HepG2 (cell line): ENCODE measurements at regions not wholly inside any gene's neighbourhood (a gene's known extent, or its start where the extent isn't known, plus 50 kb on each side); places are given as distances from the start of the nearest gene placed in this dataset.

Source experiments
- ATAC-seq: fragments of 200-7000 bp; cut with Tn5 transposase; 3 replicates; pipeline ENCODE4 v1.9.1; 2020; ENCODE audit warnings: mild to moderate bottlenecking, moderate library complexity
- BruUV-seq: library from RNA; stranded (reverse); fragments of 400-500 nt; replicated peaks from 2 replicates; lab custom pipeline; 2021; lab: Mats Ljungman, UMichigan
- CTCF ChIA-PET: fragments of 300-600 bp; formaldehyde crosslinking; extraction: SDS; loops from one replicate; lab custom pipeline; 2021; ENCODE audit warnings: low total read pairs, inconsistent platforms, low intra/inter-chr PET ratio; lab: Yijun Ruan, JAX
- POLR2A ChIA-PET: fragments of 350-600 bp; sonication (Branson Sonifier 250); formaldehyde crosslinking; loops from one replicate; lab custom pipeline; 2020; ENCODE audit warnings: antibody characterized with exemption, inconsistent platforms; lab: Yijun Ruan, JAX
- DNase-seq: peaks from one replicate; pipeline ENCODE4 v3.0.0-alpha.2; 2015; ENCODE audit warnings: low spot score
- FAIRE-seq: peaks from 3 replicates; lab custom pipeline; 2011; peaks lifted over from hg19 to GRCh38; lab: Jason Lieb, UNC
- H2AFZ ChIP-seq: one replicate; pipeline ENCODE4 v1.6.1; 2011; ENCODE audit warnings: low read length, inconsistent platforms
- H3K27ac ChIP-seq: fragments of 300-600 bp; 3 replicates; pipeline ENCODE4 v1.8.0; 2011; ENCODE audit warnings: mixed run types, mild to moderate bottlenecking, mixed read lengths, low read length, inconsistent platforms; ENCODE audit not compliant: insufficient read depth; ENCODE audit errors: extremely low read length
- H3K27me3 ChIP-seq, 2 experiments: fragments of 200-600 bp in 1 of 2; 2 replicates in 1 of 2; 3 replicates in 1 of 2; pipeline versions ENCODE4 v1.6.0 to v1.8.0; 2011; ENCODE audit warnings: low read length in 2 of 2, mild to moderate bottlenecking in 2 of 2, moderate library complexity in 2 of 2, inconsistent platforms in 1 of 2; ENCODE audit not compliant: insufficient read depth in 2 of 2, control insufficient read depth in 1 of 2
- H3K36me3 ChIP-seq, 2 experiments: fragments of 200-600 bp in 1 of 2; replicated peaks in 1 of 2; 2 replicates in 1 of 2; 3 replicates in 1 of 2; pipeline versions ENCODE4 v1.5.1 to v1.8.0; 2011; ENCODE audit warnings: low read length in 2 of 2, inconsistent platforms in 1 of 2; ENCODE audit not compliant: insufficient read depth in 2 of 2, control insufficient read depth in 1 of 2
- H3K4me1 ChIP-seq: 2 replicates; pipeline ENCODE4 v1.5.1; 2012; ENCODE audit warnings: low read length, inconsistent platforms; ENCODE audit not compliant: insufficient read depth
- H3K4me2 ChIP-seq: 2 replicates; pipeline ENCODE4 v1.6.0; 2011; ENCODE audit warnings: low read depth, low read length, inconsistent platforms
- H3K4me3 ChIP-seq, 3 experiments: fragments of 200-600 bp in 1 of 3; sonication (generic), shearing (Covaris generic) in 1 of 3; replicated peaks in 1 of 3; 2 replicates each; pipeline ENCODE4 v1.5.1; 2011 to 2016; ENCODE audit warnings: low read length in 3 of 3, inconsistent platforms in 2 of 3, low read depth in 2 of 3, mild to moderate bottlenecking in 2 of 3, control low read depth in 1 of 3, mixed read lengths in 1 of 3; ENCODE audit not compliant: insufficient read depth in 1 of 3
- H3K79me2 ChIP-seq: one replicate; pipeline ENCODE4 v1.6.1; 2011; ENCODE audit warnings: low read length, inconsistent platforms; ENCODE audit not compliant: insufficient read depth
- H3K9ac ChIP-seq: 2 replicates; pipeline ENCODE4 v1.6.0; 2011; ENCODE audit warnings: mild to moderate bottlenecking, low read depth, low read length, inconsistent platforms; ENCODE audit not compliant: insufficient read depth
- H3K9me3 ChIP-seq: 2 replicates; pipeline ENCODE4 v1.5.1; 2012; ENCODE audit warnings: mild to moderate bottlenecking, low read length
- H4K20me1 ChIP-seq: 2 replicates; pipeline ENCODE4 v1.6.0; 2011; ENCODE audit warnings: inconsistent platforms, mild to moderate bottlenecking, low read length, moderate library complexity; ENCODE audit not compliant: insufficient read depth
- CBFB ChIP-seq: sonication (generic); formaldehyde crosslinking; IDR thresholded peaks from 2 replicates; pipeline ENCODE4 v1.4.0; 2020; ENCODE audit warnings: missing genetic modification reagents
- CENPX ChIP-seq: sonication (generic); formaldehyde crosslinking; IDR thresholded peaks from 2 replicates; pipeline ENCODE4 v1.9.0; 2021; ENCODE audit warnings: mild to moderate bottlenecking, missing genetic modification reagents, moderate library complexity
- GATA4 ChIP-seq: sonication (generic); IDR thresholded peaks from 2 replicates; pipeline ENCODE4 v1.6.1; 2016; ENCODE audit warnings: antibody characterized with exemption, low read depth, borderline replicate concordance
- MED13 ChIP-seq: sonication (generic); formaldehyde crosslinking; IDR thresholded peaks from 2 replicates; pipeline ENCODE4 v1.5.0; 2020; ENCODE audit warnings: missing genetic modification reagents
- PAXIP1 ChIP-seq: sonication (generic); formaldehyde crosslinking; conservative IDR thresholded peaks from 2 replicates; pipeline ENCODE4 v1.4.0; 2020; ENCODE audit warnings: mild to moderate bottlenecking, missing genetic modification reagents, moderate library complexity
- RBFOX2 ChIP-seq: fragments of 200-400 bp; formaldehyde crosslinking; IDR thresholded peaks from 2 replicates; pipeline ENCODE4 v1.6.1; 2017; ENCODE audit warnings: low read depth, mild to moderate bottlenecking, low read length
- RBM39 ChIP-seq: fragments of 200-400 bp; formaldehyde crosslinking; IDR thresholded peaks from one replicate; pipeline ENCODE4 v1.6.1; 2018; ENCODE audit warnings: antibody characterized with exemption, mild to moderate bottlenecking, low read depth, low read length; ENCODE audit not compliant: poor library complexity, severe bottlenecking
- SATB2 ChIP-seq: sonication (generic); formaldehyde crosslinking; IDR thresholded peaks from 2 replicates; pipeline ENCODE4 v1.5.0; 2020; ENCODE audit warnings: missing genetic modification reagents
- ZFP1 ChIP-seq: IDR thresholded peaks from 2 replicates; pipeline ENCODE4 v1.6.1; 2016
- ZFX ChIP-seq: sonication (generic); formaldehyde crosslinking; IDR thresholded peaks from 2 replicates; pipeline ENCODE4 v1.4.0; 2020; ENCODE audit warnings: mild to moderate bottlenecking, low read depth, missing genetic modification reagents, moderate library complexity
- ZNF263 ChIP-seq: sonication (generic); formaldehyde crosslinking; IDR thresholded peaks from 2 replicates; pipeline ENCODE4 v1.4.0; 2020; ENCODE audit warnings: missing genetic modification reagents
- ZNF281 ChIP-seq: sonication (generic); formaldehyde crosslinking; IDR thresholded peaks from 2 replicates; pipeline ENCODE4 v1.4.0; 2020; ENCODE audit warnings: missing genetic modification reagents, borderline replicate concordance
- ZNF3 ChIP-seq: IDR thresholded peaks from 2 replicates; pipeline ENCODE4 v1.7.0; 2017; ENCODE audit warnings: inconsistent platforms
- ZNF460 ChIP-seq: sonication (generic); formaldehyde crosslinking; IDR thresholded peaks from 2 replicates; pipeline ENCODE4 v1.5.1; 2020; ENCODE audit warnings: missing genetic modification reagents, mild to moderate bottlenecking, borderline replicate concordance
- ZNF501 ChIP-seq: sonication (generic); formaldehyde crosslinking; IDR thresholded peaks from 2 replicates; pipeline ENCODE4 v1.5.1; 2020; ENCODE audit warnings: mild to moderate bottlenecking, moderate library complexity, missing genetic modification reagents
- WGBS: methylation state at CpG from one replicate; pipeline ENCODE4 v1.1.6; 2017; ENCODE audit warnings: low lambda C conversion rate; 5-methylcytosine and 5-hydroxymethylcytosine counted together
- in situ Hi-C: cut with HindIII; loops from 2 replicates; pipeline ENCODE4 v1.10.0; 2017; ENCODE audit warnings: low pct_unique_long_range_greater_than_20kb; ENCODE audit not compliant: extremely low pct_ligation_motif_present
- intact Hi-C: fragments of 100-400 bp; cut with micrococcal nuclease; formaldehyde crosslinking; loops from one replicate; pipeline ENCODE4 v1.10.0; 2022; ENCODE audit not compliant: unreplicated experiment

GRCh38 chr2:180130403-180130802 lies 123.3 kb upstream of the CWC22 start:
- H3K4me3 ChIP-seq: no peak overlapping the region
- DNase-seq: no peak
- no peaks in the 10 kb centered on the region for H3K36me3 ChIP-seq
- H3K4me2 ChIP-seq: no peak overlapping the region
- H3K79me2 ChIP-seq: no peaks in the 10 kb centered on the region
- no TSS peak for BruUV-seq
- H3K27ac ChIP-seq: no peak overlapping the region
- H3K27me3 ChIP-seq: no peaks in the 10 kb centered on the region
- H2AFZ ChIP-seq: no peak overlapping the region
- H3K9me3 ChIP-seq: no peaks in the 10 kb centered on the region
- FAIRE-seq: no peak
- TF ChIP-seq ZNF460 (CRISPR knock-in tag) (no peak), ZFP1 (no peak), ZFX (CRISPR knock-in tag) (no peak), SATB2 (CRISPR knock-in tag) (no peak)
- ATAC-seq: no peak
- H4K20me1 ChIP-seq: no peaks in the 10 kb centered on the region
- no peak overlapping the region for H3K9ac ChIP-seq
- CTCF ChIA-PET: no interaction called here
- POLR2A ChIA-PET: no interaction called here
- H3K4me1 ChIP-seq: peaks cover under 1% of the 10 kb centered on the region; the same call in 1 of the 2 replicates
- in situ Hi-C loops (no loop called here), intact Hi-C loops (no loop called here)

GRCh38 chr2:180128861-180129260 lies 121.8 kb upstream of the CWC22 start:
- no peak overlapping the region for H3K27ac ChIP-seq
- no peaks in the 10 kb centered on the region for H4K20me1 ChIP-seq
- no peaks in the 10 kb centered on the region for H3K36me3 ChIP-seq
- intact Hi-C loops (loop anchor here (10.0 kb wide), 1 partner anchor 1946 kb away; no protein-coding TSS in a partner anchor), in situ Hi-C loops (loop anchor here (10.0 kb wide), 1 partner anchor 1336 kb away; no protein-coding TSS in a partner anchor)
- H2AFZ ChIP-seq: no peak overlapping the region
- no peak for ATAC-seq
- 0% methylated on average over 2 of the region's 2 CpGs for WGBS
- BruUV-seq: no TSS peak
- no peak overlapping the region for H3K4me3 ChIP-seq
- ChIA-PET CTCF (no interaction called here), POLR2A (no interaction called here)
- H3K9me3 ChIP-seq: no peaks in the 10 kb centered on the region
- H3K9ac ChIP-seq: no peak overlapping the region
- FAIRE-seq: no peak
- H3K27me3 ChIP-seq: no peaks in the 10 kb centered on the region
- no peaks in the 10 kb centered on the region for H3K79me2 ChIP-seq
- peaks cover 5% of the 10 kb centered on the region; the same call in 1 of the 2 replicates for H3K4me1 ChIP-seq
- DNase-seq: no peak
- no peak overlapping the region for H3K4me2 ChIP-seq
- no peak for TF ChIP-seq ZNF281 (CRISPR knock-in tag)
- TF ChIP-seq ZNF3 (CRISPR knock-in tag): no peak
- no peak for TF ChIP-seq RBM39
- TF ChIP-seq CBFB: no peak
- TF ChIP-seq ZNF263 (CRISPR knock-in tag): no peak
- no peak for TF ChIP-seq GATA4
- TF ChIP-seq PAXIP1 (CRISPR knock-in tag): no peak
- no peak for TF ChIP-seq MED13
- no peak for TF ChIP-seq RBFOX2
- TF ChIP-seq ZNF501: no peak
- TF ChIP-seq CENPX (CRISPR knock-in tag): no peak
